Transverse colon (tissue), 4 donors: ENCODE measurements at regions not wholly inside any gene's neighbourhood (a gene's known extent, or its start where the extent isn't known, plus 50 kb on each side); places are given as distances from the start of the nearest gene placed in this dataset.

Experiments
- POLR2A ChIP-seq: fragments of 450-650 bp; IDR thresholded peaks from one replicate; pipeline ENCODE4 v1.6.1; 2016; ENCODE audit warnings: antibody characterized with exemption, mild to moderate bottlenecking, moderate library complexity
- POLR2AphosphoS5 ChIP-seq, 3 donors: sonication (generic); formaldehyde crosslinking; IDR thresholded peaks; one replicate each; pipeline ENCODE4 v1.6.1; 2016; ENCODE audit warnings: antibody characterized with exemption in 3 of 3
- TF ChIP-seq, protein P1 (sequence below), 5 experiments: fragments of 200-600 bp in 3 of 5; fragments of 450-650 bp in 2 of 5; sonication (generic) in 3 of 5; IDR thresholded peaks; 1 replicate in 2 of 5; 2 replicates in 3 of 5; pipeline ENCODE4 v1.5.1; 2016 to 2017; ENCODE audit warnings: antibody characterized with exemption in 5 of 5, inconsistent platforms in 3 of 5, mild to moderate bottlenecking in 2 of 5, moderate library complexity in 1 of 5

DNA sequence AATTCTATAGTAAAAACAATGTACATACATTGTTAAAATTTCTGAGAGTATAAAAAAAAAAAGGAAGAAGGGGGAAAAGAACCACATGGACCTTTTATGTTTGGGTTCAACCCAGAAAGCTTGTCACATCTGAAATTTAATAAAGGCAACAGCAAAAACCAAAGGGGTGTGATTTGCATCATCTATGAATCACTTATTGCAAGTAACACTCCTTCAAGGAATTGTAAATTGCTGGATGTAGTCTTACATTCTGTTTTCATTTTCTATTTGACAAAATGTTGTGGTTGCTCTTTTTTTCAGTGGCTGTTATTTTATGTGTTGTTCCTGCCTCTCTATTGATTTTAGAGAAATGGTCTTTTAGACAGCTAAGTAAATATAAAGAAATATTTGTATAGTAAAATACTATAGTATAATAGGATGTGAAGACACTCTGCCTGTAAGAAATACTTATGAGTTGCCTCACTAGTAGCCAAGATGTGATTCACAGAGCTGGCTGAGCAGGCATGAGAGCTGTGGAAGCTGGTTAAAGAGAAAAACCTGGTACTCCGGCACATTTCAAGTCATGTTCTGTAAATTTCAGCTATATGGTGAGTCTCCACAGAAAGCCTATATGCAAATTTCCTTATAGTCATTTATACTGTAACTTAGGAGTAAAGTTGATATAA, 131.1 kb upstream of the CNTLN start:
- TF ChIP-seq POLR2A: no peak
- TF ChIP-seq, protein P1, sequence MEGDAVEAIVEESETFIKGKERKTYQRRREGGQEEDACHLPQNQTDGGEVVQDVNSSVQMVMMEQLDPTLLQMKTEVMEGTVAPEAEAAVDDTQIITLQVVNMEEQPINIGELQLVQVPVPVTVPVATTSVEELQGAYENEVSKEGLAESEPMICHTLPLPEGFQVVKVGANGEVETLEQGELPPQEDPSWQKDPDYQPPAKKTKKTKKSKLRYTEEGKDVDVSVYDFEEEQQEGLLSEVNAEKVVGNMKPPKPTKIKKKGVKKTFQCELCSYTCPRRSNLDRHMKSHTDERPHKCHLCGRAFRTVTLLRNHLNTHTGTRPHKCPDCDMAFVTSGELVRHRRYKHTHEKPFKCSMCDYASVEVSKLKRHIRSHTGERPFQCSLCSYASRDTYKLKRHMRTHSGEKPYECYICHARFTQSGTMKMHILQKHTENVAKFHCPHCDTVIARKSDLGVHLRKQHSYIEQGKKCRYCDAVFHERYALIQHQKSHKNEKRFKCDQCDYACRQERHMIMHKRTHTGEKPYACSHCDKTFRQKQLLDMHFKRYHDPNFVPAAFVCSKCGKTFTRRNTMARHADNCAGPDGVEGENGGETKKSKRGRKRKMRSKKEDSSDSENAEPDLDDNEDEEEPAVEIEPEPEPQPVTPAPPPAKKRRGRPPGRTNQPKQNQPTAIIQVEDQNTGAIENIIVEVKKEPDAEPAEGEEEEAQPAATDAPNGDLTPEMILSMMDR (IDR thresholded peaks at IDR 0.05): no peak
- TF ChIP-seq POLR2AphosphoS5 (IDR thresholded peaks at IDR 0.05): no peak
